AG08395 (cell line): ENCODE measurements at regions not wholly inside any gene's neighbourhood (a gene's known extent, or its start where the extent isn't known, plus 50 kb on each side); places are given as distances from the start of the nearest gene placed in this dataset.

Experiments used
- DNase-seq: peaks from one replicate; pipeline ENCODE4 v3.0.0; 2012; ENCODE audit warnings: mixed read lengths, low spot score

- no peak for DNase-seq
These were observed 355.4 kb upstream of the GULP1 start for GRCh38 chr2:187936228-187936627.

- DNase-seq, result no peak
These were observed 352.5 kb upstream of the GULP1 start for GRCh38 chr2:187939180-187939579.

GRCh38 chr2:187942876-187943275 lies 348.8 kb upstream of the GULP1 start:
- no peak for DNase-seq

GRCh38 chr2:187943772-187944369 lies 347.8 kb upstream of the GULP1 start:
- no peak for DNase-seq

- no peak for DNase-seq
These were observed 341.8 kb upstream of the GULP1 start for GRCh38 chr2:187949859-187950258.

- no peak for DNase-seq
These were observed 340.0 kb upstream of the GULP1 start for GRCh38 chr2:187951470-187952218.

- no peak for DNase-seq
These were observed 334.7 kb upstream of the GULP1 start for GRCh38 chr2:187956906-187957534.

GRCh38 chr2:187959821-187960220 lies 331.9 kb upstream of the GULP1 start:
- DNase-seq, result peak; percentile 8

- DNase-seq, result no peak
These were observed 329.1 kb upstream of the GULP1 start for GRCh38 chr2:187962538-187962937.

- DNase-seq, result no peak
These were observed 326.9 kb upstream of the GULP1 start for GRCh38 chr2:187964746-187965145.

GRCh38 chr2:187966924-187967323 lies 324.8 kb upstream of the GULP1 start:
- DNase-seq, result no peak

GRCh38 chr2:187971893-187972292 lies 319.8 kb upstream of the GULP1 start:
- no peak for DNase-seq

GRCh38 chr2:187976259-187976985 lies 315.3 kb upstream of the GULP1 start:
- DNase-seq, result no peak

- DNase-seq, result no peak
These were observed 314.7 kb upstream of the GULP1 start for GRCh38 chr2:187976986-187977333.

- no peak for DNase-seq
These were observed 313.3 kb upstream of the GULP1 start for GRCh38 chr2:187978356-187978755.

- peak; percentile 73 for DNase-seq
These were observed 309.0 kb upstream of the GULP1 start for GRCh38 chr2:187982668-187983067.

GRCh38 chr2:187985195-187985594 lies 306.5 kb upstream of the GULP1 start:
- no peak for DNase-seq

- no peak for DNase-seq
These were observed 305.8 kb upstream of the GULP1 start for GRCh38 chr2:187985923-187986322.

GRCh38 chr2:187986390-187987105 lies 305.1 kb upstream of the GULP1 start:
- DNase-seq, result no peak

GRCh38 chr2:187988348-187988747 lies 303.3 kb upstream of the GULP1 start:
- no peak for DNase-seq

- no peak for DNase-seq
These were observed 301.6 kb upstream of the GULP1 start for GRCh38 chr2:187989925-187990623.

- no peak for DNase-seq
These were observed 300.3 kb upstream of the GULP1 start for GRCh38 chr2:187991389-187991788.
